GM10248 (cell line): ENCODE measurements at regions not wholly inside any gene's neighbourhood (a gene's known extent, or its start where the extent isn't known, plus 50 kb on each side); places are given as distances from the start of the nearest gene placed in this dataset.

Experiments used
- CTCF ChIA-PET: fragments of 300-600 bp; sonication (Branson Sonifier 250); formaldehyde crosslinking; extraction: SDS; loops from one replicate; lab custom pipeline; 2021; ENCODE audit warnings: antibody characterized with exemption; lab: Yijun Ruan, JAX
- POLR2A ChIA-PET: fragments of 350-650 bp; sonication (Branson Sonifier 250); formaldehyde crosslinking; extraction: SDS; loops from one replicate; lab custom pipeline; 2020; ENCODE audit warnings: antibody characterized with exemption; lab: Yijun Ruan, JAX
- DNase-seq: peaks from one replicate; pipeline ENCODE4 v3.0.0; 2012; ENCODE audit errors: extremely low spot score
- TF ChIP-seq, protein P1 (sequence below): IDR thresholded peaks from 2 replicates; pipeline ENCODE4 v1.5.1; 2012; ENCODE audit warnings: mild to moderate bottlenecking, low read depth; ENCODE audit errors: extremely low read depth, missing control alignments, control extremely low read depth

DNA sequence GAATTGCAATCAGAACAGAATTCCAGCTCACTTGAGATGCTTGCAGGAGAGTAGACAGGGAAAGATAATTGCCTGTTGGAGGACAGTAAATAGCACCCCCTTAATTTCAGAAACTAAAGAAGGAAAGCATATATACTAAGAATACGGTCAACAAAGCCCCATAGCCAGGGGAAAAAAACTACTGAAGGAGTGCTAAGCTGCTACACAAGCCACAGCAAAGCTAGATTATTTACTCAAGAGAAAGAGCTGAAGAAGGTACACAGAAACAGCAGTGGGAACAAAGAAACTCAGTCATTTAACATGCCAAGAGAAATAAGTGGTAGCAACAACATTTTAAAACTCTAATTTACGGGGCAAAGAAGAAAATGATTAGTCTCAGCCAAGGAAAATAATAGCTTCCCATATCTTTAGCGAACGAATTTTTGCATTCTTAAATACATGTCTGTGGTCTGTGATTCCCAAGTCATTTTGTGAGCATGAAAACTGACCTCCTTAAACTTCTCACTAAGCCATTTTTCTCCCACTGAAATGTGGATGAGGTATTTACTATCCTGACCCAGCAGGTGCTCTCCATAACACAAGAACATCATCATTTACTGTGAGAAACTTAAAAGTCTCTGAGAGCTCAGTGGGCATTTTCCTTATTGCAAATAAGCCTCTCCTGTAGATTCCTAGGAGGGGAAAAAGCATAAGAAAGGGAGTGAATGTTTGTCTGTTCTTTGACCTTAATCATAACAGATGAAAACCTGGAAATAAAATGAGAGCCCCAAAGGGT, 196.0 kb downstream of the PAX3 start:
- ChIA-PET CTCF (interaction anchor here (1.2 to 1.4 kb wide), 2 partner anchors 15 to 25 kb away, joined by 3 read pairs; no protein-coding TSS in a partner anchor), POLR2A (no interaction called here)
- TF ChIP-seq, protein P1, sequence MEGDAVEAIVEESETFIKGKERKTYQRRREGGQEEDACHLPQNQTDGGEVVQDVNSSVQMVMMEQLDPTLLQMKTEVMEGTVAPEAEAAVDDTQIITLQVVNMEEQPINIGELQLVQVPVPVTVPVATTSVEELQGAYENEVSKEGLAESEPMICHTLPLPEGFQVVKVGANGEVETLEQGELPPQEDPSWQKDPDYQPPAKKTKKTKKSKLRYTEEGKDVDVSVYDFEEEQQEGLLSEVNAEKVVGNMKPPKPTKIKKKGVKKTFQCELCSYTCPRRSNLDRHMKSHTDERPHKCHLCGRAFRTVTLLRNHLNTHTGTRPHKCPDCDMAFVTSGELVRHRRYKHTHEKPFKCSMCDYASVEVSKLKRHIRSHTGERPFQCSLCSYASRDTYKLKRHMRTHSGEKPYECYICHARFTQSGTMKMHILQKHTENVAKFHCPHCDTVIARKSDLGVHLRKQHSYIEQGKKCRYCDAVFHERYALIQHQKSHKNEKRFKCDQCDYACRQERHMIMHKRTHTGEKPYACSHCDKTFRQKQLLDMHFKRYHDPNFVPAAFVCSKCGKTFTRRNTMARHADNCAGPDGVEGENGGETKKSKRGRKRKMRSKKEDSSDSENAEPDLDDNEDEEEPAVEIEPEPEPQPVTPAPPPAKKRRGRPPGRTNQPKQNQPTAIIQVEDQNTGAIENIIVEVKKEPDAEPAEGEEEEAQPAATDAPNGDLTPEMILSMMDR = no peak
- DNase-seq = no peak

DNA sequence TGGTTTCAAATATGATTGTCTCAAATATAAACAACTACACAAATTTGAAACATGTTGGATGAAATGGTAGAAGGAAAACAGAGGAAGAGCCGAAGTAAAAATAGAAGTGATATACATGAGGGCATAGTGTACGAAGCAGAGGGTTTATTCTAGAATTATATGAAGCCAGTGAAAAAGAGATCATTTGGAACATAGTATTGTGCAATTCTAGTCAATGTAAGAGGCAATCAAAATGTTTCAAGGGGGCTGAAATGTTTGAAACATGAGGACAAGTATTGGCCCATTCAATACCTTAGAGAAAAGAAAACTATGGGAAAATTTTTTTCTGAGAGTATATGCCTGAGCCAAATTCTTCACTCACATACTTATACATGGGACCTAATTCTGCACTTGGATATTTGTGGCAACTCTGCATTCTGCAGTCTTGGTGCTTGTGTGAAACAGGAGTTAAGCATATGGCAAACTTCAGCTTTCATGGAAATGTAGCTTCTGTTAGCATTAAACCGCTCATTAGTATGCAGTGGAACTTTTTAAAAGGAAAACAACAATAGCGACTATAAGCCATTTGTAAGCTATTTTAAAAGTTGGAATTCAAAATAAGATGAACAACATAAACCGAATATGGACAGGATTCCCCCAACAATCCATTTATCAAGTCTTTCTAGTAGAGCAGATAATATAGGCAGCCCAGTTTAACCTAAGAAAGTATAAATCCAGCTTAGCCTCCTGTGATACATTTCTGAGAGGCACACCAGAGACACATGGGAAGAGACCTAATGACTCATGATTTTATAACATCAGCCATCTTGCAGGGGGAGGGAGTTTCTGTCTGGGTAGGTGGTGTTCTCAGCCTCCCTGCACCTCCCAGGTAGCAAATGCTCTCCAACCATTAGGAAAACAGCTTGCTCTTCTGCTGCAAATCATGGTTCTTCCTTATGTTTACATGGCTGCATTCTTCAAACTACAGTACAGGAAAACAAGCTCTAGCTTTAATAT, 197.8 kb downstream of the PAX3 start:
- CTCF ChIA-PET = interaction anchor here (0.8 kb wide), 1 partner anchor 45 kb away, joined by 3 read pairs; no protein-coding TSS in a partner anchor
- TF ChIP-seq, protein P1 = no peak
- DNase-seq = no peak
- POLR2A ChIA-PET = no interaction called here

DNA sequence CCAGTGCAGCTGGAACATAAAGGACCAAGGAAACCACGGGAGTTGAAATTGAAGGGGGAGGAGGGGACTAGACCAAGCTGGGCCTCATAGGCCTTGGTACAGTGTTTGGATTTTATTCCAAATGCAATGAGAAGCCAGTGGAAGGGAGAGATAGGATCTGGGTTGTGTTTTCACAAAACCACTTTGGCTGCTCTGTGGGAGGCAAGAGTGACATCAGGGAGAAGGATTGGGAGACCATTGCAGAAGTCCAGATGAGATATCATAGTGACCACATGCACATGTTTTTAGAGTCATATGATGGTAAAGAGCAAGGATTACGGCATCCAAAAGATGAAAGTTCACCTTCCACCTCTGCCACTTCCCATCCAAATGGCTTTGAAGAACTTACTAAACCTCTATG, 210.2 kb downstream of the PAX3 start:
- DNase-seq = no peak
- TF ChIP-seq, protein P1 = no peak
- POLR2A ChIA-PET = no interaction called here
- CTCF ChIA-PET = interaction anchor here (1.1 to 1.7 kb wide), 2 partner anchors 10 to 14 kb away, joined by 3 to 4 read pairs; no protein-coding TSS in a partner anchor

DNA sequence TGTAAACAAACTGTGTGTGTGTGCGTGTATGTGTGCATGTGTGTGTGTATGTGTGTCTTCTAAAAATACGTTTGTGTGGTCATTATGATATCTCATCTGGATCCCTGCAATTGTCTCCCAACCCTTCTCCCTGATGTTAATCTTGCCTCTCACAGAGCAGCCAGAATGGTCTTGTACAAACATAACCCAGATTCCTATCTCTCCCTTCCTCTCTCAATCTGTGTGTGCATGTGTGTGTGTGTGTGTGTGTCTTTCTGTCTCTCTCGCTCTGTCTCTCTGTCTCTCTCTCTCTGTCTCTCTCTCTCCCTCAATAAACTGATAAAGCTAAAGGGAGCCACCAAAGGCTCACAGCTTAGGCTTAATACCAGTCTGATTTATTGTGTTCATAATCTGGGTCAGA, 210.8 kb downstream of the PAX3 start:
- ChIA-PET POLR2A (no interaction called here), CTCF (interaction anchor here (1.1 to 1.7 kb wide), 2 partner anchors 10 to 14 kb away, joined by 3 to 4 read pairs; no protein-coding TSS in a partner anchor)
- TF ChIP-seq, protein P1 = no peak
- DNase-seq = no peak

DNA sequence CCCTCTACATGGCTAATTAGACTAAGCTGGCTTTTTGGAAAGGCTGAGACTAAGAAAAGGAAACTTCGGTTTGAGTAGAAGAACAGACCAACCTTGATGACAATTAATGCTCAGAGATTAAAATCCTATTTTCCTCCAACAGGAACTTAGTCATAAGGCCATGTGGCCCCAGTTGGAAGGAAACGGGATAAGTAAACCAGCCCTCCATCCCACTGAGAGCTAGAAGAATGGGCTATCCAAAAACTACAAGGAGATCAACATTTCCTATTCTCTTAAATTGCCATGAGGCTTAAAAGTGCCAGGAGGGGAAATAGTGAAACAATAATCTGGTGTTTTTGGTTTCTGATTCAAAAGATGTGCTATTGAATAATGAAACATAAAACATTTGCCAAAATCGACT, 216.6 kb downstream of the PAX3 start:
- CTCF ChIA-PET = interaction anchor here (1.1 to 1.5 kb wide), 5 partner anchors 10 to 58 kb away, joined by 3 to 4 read pairs (median 3); no protein-coding TSS in a partner anchor

More for the DNA sequence above, 216.6 kb downstream of the PAX3 start:
- DNase-seq = no peak
- TF ChIP-seq, protein P1 = no peak
- POLR2A ChIA-PET = no interaction called here
